Nephron (organoid): ENCODE measurements at regions not wholly inside any gene's neighbourhood (a gene's known extent, or its start where the extent isn't known, plus 50 kb on each side); places are given as distances from the start of the nearest gene placed in this dataset.

Experiments used
- H3K27ac Mint-ChIP-seq, 3 experiments: 2 replicates each; pipeline ENCODE4 v1.8.0; 2020; ENCODE audit warnings: mixed read lengths in 3 of 3, mild to moderate bottlenecking in 2 of 3, moderate library complexity in 1 of 3
- H3K27me3 Mint-ChIP-seq: 2 replicates; pipeline ENCODE4 v1.8.0; 2021; ENCODE audit warnings: low read depth, mild to moderate bottlenecking, moderate library complexity, mixed read lengths
- H3K36me3 Mint-ChIP-seq: 2 replicates; pipeline ENCODE4 v1.8.0; 2020; ENCODE audit warnings: low read depth, mixed read lengths
- H3K4me1 Mint-ChIP-seq: 2 replicates; pipeline ENCODE4 v1.8.0; 2020; ENCODE audit warnings: mixed read lengths
- H3K4me3 Mint-ChIP-seq, 3 experiments: 2 replicates each; pipeline ENCODE4 v1.8.0; 2020; ENCODE audit warnings: mild to moderate bottlenecking in 3 of 3, mixed read lengths in 3 of 3, moderate library complexity in 2 of 3
- H3K9me3 Mint-ChIP-seq: 2 replicates; pipeline ENCODE4 v1.8.0; 2020; ENCODE audit warnings: mixed read lengths
- TF ChIP-seq, protein P1 (sequence below), 3 experiments: fragments of 200-600 bp; sonication (generic); IDR thresholded peaks; one replicate each; pipeline ENCODE4 v1.5.0; 2021; ENCODE audit warnings: antibody characterized with exemption in 3 of 3; ENCODE audit not compliant: unreplicated experiment in 3 of 3

DNA sequence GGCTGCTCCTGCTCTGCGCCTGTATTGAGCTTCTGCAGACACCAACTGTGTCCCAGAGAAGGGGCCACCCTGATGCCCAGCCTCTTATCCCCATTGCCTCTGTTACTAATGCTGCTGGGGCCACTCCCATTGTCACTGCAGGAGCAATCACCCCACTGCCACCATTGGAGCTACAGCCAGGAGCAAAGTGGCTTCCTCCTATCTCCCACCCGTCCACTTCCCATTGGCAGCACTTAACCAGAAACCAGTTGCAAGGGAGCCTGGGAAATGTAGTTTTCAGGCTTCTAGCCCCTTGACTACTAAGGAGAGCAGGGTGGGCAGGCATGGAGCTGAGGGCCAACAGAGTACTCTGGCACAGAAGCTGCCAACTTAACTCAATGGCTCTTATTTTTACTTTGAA is 55.9 kb upstream of the KLF13 start:
- Mint-ChIP-seq H3K4me3 (no peak overlapping the region), H3K9me3 (no peaks in the 10 kb centered on the region), H3K27ac (peak overlapping the region in 2 of 3 experiments; percentile 29 to 55), H3K27me3 (peaks cover 8% of the 10 kb centered on the region), H3K36me3 (no peaks in the 10 kb centered on the region), H3K4me1 (peaks cover 53% of the 10 kb centered on the region)
- TF ChIP-seq, protein P1, sequence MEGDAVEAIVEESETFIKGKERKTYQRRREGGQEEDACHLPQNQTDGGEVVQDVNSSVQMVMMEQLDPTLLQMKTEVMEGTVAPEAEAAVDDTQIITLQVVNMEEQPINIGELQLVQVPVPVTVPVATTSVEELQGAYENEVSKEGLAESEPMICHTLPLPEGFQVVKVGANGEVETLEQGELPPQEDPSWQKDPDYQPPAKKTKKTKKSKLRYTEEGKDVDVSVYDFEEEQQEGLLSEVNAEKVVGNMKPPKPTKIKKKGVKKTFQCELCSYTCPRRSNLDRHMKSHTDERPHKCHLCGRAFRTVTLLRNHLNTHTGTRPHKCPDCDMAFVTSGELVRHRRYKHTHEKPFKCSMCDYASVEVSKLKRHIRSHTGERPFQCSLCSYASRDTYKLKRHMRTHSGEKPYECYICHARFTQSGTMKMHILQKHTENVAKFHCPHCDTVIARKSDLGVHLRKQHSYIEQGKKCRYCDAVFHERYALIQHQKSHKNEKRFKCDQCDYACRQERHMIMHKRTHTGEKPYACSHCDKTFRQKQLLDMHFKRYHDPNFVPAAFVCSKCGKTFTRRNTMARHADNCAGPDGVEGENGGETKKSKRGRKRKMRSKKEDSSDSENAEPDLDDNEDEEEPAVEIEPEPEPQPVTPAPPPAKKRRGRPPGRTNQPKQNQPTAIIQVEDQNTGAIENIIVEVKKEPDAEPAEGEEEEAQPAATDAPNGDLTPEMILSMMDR (IDR thresholded peaks at IDR 0.05; ENCODE audit: unreplicated experiment in 3 of 3) = no peak

DNA sequence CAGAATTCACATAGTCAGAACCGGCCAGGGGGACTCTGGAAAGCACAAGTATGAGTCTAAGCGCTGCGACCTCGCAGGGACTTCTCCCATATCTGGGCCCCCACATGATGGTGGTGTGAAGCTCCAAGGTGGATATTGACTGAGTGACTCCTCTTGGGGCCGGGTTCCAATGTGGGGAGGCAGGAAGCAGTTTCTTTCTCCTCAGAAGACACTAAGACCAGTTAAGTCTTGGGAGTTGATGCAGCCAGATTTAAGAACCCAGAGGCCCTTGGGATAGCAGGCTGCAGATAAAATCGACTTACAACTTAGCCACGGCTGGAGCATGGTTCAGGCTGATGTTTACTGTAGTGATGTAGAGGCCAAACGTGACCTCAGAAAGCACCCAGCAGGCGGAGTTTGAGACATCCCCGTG is 55.4 kb upstream of the KLF13 start:
- H3K27me3 Mint-ChIP-seq = peaks cover 8% of the 10 kb centered on the region
- H3K4me3 Mint-ChIP-seq = no peak overlapping the region
- no peaks in the 10 kb centered on the region for H3K36me3 Mint-ChIP-seq
- H3K27ac Mint-ChIP-seq = peak overlapping the region in 1 of 3 experiments; percentile 37
- peaks cover 52% of the 10 kb centered on the region for H3K4me1 Mint-ChIP-seq
- no peaks in the 10 kb centered on the region for H3K9me3 Mint-ChIP-seq
- TF ChIP-seq, protein P1 (IDR thresholded peaks at IDR 0.05; ENCODE audit: unreplicated experiment in 3 of 3) = no peak

DNA sequence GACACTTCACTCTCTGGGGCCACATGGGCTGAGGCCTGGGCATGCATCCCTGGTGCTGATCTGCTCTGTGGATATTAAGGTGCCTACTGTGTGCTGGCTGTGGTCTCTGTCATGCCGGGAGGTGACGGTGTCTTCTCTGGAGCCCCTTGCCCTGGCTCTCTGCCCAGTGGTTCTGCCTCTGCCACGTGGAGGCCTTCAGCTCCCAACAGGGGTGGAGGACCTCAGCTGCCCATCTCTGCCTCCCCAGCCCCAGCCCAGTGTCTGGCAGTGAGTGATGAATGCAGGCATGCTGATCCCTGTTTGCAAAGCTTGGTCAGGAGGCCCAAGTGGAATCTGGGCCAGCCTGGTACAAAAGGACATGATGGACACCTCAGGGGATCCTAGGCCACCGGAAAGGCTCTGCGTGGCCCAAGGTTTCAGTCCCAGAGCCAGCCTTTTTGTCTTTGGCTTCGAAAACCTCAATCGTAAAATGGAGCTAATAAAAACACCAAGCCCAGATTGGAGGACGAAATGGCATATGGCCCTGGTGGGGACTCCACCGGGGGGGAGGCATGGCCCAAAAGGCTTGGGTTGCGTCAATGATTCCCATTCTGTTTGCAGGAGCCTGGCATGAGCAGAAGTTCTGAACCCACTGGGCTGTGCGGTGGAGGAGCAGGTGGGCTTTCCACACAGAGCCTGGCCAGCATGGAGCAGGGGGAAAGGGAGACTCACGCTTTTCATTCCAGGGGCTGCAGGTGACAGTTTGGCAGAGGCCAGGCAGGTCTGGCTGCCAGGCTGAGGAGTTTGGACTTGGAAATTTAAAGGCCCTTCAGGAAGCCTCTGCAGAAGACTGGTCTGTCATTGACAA is 54.7 kb upstream of the KLF13 start:
- H3K27me3 Mint-ChIP-seq = peaks cover 9% of the 10 kb centered on the region
- H3K4me3 Mint-ChIP-seq = no peak overlapping the region
- H3K36me3 Mint-ChIP-seq = no peaks in the 10 kb centered on the region
- TF ChIP-seq, protein P1 (IDR thresholded peaks at IDR 0.05; ENCODE audit: unreplicated experiment in 3 of 3) = no peak
- H3K9me3 Mint-ChIP-seq = no peaks in the 10 kb centered on the region
- no peak overlapping the region for H3K27ac Mint-ChIP-seq
- H3K4me1 Mint-ChIP-seq = peaks cover 46% of the 10 kb centered on the region

DNA sequence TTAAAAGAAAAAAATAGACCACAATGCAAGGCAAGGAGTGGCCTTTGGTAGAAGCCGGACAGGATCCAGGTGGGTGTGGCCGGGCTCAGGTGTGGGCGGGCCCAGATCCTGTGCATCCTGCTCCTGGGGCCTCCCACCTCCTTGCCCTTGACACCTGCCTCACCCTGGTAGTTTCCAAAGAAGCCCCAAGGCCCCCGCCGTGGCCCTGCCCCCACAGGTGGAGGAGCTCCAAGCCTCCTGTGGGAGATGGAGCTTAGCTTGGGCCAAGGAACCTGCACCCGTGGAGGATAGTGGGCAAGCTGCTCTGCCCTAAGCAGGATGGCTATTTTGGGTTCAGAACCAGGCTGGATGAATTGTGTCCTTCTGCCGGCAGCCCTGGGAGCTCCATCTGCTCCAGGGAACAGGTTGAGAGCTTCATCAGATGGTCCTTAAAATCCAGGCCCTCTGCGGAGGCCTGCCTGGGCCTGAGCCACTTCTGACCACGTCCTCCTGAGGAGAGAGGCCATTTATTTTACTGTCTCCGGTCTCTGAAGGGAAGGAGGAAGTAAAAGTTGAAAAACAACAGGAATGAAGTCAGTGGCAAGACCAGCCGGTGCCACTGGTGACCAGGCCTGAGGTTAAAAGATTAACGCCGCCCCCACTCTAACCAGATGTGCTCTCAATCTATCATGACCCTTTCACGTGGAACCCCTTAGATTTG is 53.9 kb upstream of the KLF13 start:
- H3K4me1 Mint-ChIP-seq = peaks cover 48% of the 10 kb centered on the region
- H3K9me3 Mint-ChIP-seq = no peaks in the 10 kb centered on the region
- H3K4me3 Mint-ChIP-seq = no peak overlapping the region
- H3K36me3 Mint-ChIP-seq = no peaks in the 10 kb centered on the region
- H3K27ac Mint-ChIP-seq = peak overlapping the region; percentile 58 to 75 (median 64)
- TF ChIP-seq, protein P1 (IDR thresholded peaks at IDR 0.05; ENCODE audit: unreplicated experiment in 3 of 3) = no peak
- peaks cover 16% of the 10 kb centered on the region for H3K27me3 Mint-ChIP-seq

DNA sequence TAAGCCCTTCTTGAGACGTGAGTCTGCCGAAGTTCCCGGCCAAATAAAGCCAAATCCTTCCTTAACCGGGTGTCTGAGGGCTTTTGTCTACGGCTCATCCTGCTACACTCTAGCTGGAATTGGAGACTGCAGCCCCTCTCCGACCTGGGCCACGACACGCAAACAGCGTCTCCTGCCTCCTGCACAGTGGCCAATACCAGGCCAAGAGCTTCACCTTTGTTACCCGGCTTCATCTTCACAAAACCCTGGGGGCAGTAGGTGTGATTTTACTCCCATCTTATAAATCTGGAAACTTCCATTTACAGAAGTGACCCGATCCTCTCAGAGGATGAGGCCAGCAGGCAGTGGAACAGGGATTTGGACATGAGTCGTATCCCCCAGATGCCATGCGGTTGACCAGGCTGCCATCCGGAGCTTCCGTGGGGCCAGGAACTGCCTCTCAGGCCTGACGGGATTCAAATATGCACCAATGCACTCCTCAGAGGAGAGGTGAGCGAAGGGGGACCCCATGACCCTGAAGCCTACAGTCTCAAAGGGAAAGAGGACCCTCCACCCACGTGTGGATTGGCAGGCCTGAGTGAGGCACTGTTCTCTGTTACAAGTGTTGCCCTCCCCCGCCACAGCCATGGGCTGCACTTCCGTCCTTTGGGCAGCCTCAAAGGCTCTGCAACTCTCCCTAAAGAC is 53.2 kb upstream of the KLF13 start:
- peaks cover 45% of the 10 kb centered on the region for H3K4me1 Mint-ChIP-seq
- no peak overlapping the region for H3K4me3 Mint-ChIP-seq
- peaks cover 12% of the 10 kb centered on the region for H3K27me3 Mint-ChIP-seq
- H3K9me3 Mint-ChIP-seq = no peaks in the 10 kb centered on the region
- no peaks in the 10 kb centered on the region for H3K36me3 Mint-ChIP-seq
- TF ChIP-seq, protein P1 (IDR thresholded peaks at IDR 0.05; ENCODE audit: unreplicated experiment in 3 of 3) = no peak
- H3K27ac Mint-ChIP-seq = peak overlapping the region; percentile 58 to 75 (median 64)
